ENCODE measurements at regions not wholly inside any gene's neighbourhood (a gene's known extent, or its start where the extent isn't known, plus 50 kb on each side); places are given as distances from the start of the nearest gene placed in this dataset.

DNA sequence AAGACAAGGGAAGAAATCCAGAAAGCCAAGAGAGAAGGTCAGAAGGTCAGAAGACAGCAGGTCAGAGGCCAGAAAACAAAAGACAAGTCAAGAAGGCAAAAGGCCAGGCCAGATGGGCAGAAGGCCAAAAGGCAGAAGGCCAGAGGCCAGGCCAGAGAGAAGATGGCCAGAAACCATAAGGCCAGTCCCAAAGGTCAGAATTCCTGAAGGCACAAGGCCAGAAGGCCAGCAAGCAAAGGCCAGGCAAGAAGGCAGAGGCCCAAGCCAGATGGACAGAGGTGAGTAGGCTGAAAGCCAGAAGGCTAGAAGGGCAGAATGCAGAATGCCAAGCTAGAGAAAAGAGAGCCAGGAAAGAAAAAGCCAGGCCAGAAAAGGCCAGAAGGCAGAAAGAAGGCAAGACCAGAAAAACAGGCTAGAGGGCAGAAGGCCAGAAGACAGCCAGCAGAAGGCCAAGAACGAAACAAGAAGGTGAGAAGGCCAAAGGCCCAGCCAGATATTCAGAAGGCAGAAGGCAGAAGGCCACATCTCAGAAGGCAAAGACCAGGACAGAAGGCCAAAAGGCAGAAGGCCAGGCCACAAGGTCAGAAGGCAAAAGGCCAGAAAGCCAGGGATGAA is 186.3 kb downstream of the TUBA3C start:
- Histone ChIP-seq H3K4me3 (ENCODE audit: insufficient read depth, low read depth, low read length) (no peak overlapping the region), H2AK9ac (replicated peaks; ENCODE audit: low read depth, low read length, poor library complexity) (no peak overlapping the region), H2BK5ac (ENCODE audit: low read depth, low read length, poor library complexity, severe bottlenecking) (no peak overlapping the region), H2AK5ac (ENCODE audit: low read depth, low read length) (no peak overlapping the region), H3K9ac (ENCODE audit: low read depth, low read length) (no peak overlapping the region), H3K4ac (ENCODE audit: low read depth, low read length) (no peak overlapping the region), H3K4me1 (ENCODE audit: control insufficient read depth, insufficient read depth, low read length) (no peaks in the 10 kb centered on the region), H3K14ac (replicated peaks; ENCODE audit: low read depth, low read length) (no peak overlapping the region), H3K27ac (ENCODE audit: insufficient read depth, low read length) (no peak overlapping the region), H2BK15ac (ENCODE audit: low read depth, low read length) (no peak overlapping the region), H3K23ac (ENCODE audit: low read depth, low read length) (no peak overlapping the region), H3K36me3 (ENCODE audit: control insufficient read depth, insufficient read depth, low read length) (no peaks in the 10 kb centered on the region), H3K9me3 (ENCODE audit: control insufficient read depth, insufficient read depth, low read length) (peaks cover 64% of the 10 kb centered on the region), H3K56ac (ENCODE audit: extremely low read depth, insufficient read depth, low read length) (no peak overlapping the region), H2BK120ac (ENCODE audit: low read depth, low read length) (no peak overlapping the region), H3K9me1 (ENCODE audit: insufficient read depth, low read length) (no peaks in the 10 kb centered on the region), H4K91ac (ENCODE audit: insufficient read depth, low read depth, low read length) (no peak overlapping the region), H4K20me1 (ENCODE audit: insufficient read depth, low read length) (no peaks in the 10 kb centered on the region), H2AFZ (replicated peaks; ENCODE audit: low read length, poor library complexity) (no peak overlapping the region), H3K4me2 (ENCODE audit: low read depth, low read length) (no peak overlapping the region), H4K8ac (ENCODE audit: low read depth in 2 of 2, low read length in 2 of 2) (no peak overlapping the region), H3K27me3 (ENCODE audit: control insufficient read depth, insufficient read depth, low read length) (no peaks in the 10 kb centered on the region), H3K18ac (ENCODE audit: low read depth, low read length) (no peak overlapping the region), H3K79me1 (ENCODE audit: low read depth in 1 of 2, low read length in 2 of 2) (no peaks in the 10 kb centered on the region), H4K5ac (ENCODE audit: low read depth, low read length) (no peak overlapping the region), H2BK20ac (ENCODE audit: low read depth, low read length) (no peak overlapping the region)
- in situ Hi-C loops (cut with MboI; ENCODE audit: low sequenced_read_pairs) (no loop called here), dilution Hi-C loops (cut with HindIII; ENCODE audit: low sequenced_read_pairs, unreplicated experiment) (no loop called here), intact Hi-C loops (cut with micrococcal nuclease) (no loop called here)
- ChIA-PET CTCF (no interaction called here), POLR2A (ENCODE audit: unreplicated experiment) (no interaction called here)
- TF ChIP-seq CHD1 (IDR thresholded peaks at IDR 0.05; ENCODE audit: low read depth, low read length), result no peak
- TF ChIP-seq, protein P1, sequence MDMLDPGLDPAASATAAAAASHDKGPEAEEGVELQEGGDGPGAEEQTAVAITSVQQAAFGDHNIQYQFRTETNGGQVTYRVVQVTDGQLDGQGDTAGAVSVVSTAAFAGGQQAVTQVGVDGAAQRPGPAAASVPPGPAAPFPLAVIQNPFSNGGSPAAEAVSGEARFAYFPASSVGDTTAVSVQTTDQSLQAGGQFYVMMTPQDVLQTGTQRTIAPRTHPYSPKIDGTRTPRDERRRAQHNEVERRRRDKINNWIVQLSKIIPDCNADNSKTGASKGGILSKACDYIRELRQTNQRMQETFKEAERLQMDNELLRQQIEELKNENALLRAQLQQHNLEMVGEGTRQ (IDR thresholded peaks at IDR 0.05; ENCODE audit: low read depth, low read length), result no peak
- TF ChIP-seq MAZ (IDR thresholded peaks at IDR 0.05; ENCODE audit: borderline replicate concordance, low read depth, low read length), result no peak
- no peak for TF ChIP-seq MXI1 (IDR thresholded peaks at IDR 0.05; ENCODE audit: borderline replicate concordance, low read depth, low read length)
- no peak for TF ChIP-seq RCOR1 (IDR thresholded peaks at IDR 0.05; ENCODE audit: insufficient replicate concordance, low read length)
- TF ChIP-seq, protein P2, sequence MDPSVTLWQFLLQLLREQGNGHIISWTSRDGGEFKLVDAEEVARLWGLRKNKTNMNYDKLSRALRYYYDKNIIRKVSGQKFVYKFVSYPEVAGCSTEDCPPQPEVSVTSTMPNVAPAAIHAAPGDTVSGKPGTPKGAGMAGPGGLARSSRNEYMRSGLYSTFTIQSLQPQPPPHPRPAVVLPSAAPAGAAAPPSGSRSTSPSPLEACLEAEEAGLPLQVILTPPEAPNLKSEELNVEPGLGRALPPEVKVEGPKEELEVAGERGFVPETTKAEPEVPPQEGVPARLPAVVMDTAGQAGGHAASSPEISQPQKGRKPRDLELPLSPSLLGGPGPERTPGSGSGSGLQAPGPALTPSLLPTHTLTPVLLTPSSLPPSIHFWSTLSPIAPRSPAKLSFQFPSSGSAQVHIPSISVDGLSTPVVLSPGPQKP (IDR thresholded peaks at IDR 0.05; ENCODE audit: borderline replicate concordance, low read depth, low read length), result no peak
- no peak for TF ChIP-seq RAD21 (IDR thresholded peaks at IDR 0.05; ENCODE audit: low read length)
- no peak for TF ChIP-seq CEBPB (IDR thresholded peaks at IDR 0.05; ENCODE audit: low read depth, low read length)
- TF ChIP-seq BHLHE40 (IDR thresholded peaks at IDR 0.05; ENCODE audit: low read depth, low read length), result no peak
- TF ChIP-seq POLR2A (IDR thresholded peaks at IDR 0.05; ENCODE audit: low read depth, low read length), result no peak
- TF ChIP-seq NFE2L2 (IDR thresholded peaks at IDR 0.05; ENCODE audit: low read depth, low read length), result no peak
- no peak for TF ChIP-seq MAFK (IDR thresholded peaks at IDR 0.05; ENCODE audit: low read depth, low read length)
- no peak for TF ChIP-seq SMC3 (IDR thresholded peaks at IDR 0.05; ENCODE audit: low read depth, low read length)
- TF ChIP-seq, protein P3, sequence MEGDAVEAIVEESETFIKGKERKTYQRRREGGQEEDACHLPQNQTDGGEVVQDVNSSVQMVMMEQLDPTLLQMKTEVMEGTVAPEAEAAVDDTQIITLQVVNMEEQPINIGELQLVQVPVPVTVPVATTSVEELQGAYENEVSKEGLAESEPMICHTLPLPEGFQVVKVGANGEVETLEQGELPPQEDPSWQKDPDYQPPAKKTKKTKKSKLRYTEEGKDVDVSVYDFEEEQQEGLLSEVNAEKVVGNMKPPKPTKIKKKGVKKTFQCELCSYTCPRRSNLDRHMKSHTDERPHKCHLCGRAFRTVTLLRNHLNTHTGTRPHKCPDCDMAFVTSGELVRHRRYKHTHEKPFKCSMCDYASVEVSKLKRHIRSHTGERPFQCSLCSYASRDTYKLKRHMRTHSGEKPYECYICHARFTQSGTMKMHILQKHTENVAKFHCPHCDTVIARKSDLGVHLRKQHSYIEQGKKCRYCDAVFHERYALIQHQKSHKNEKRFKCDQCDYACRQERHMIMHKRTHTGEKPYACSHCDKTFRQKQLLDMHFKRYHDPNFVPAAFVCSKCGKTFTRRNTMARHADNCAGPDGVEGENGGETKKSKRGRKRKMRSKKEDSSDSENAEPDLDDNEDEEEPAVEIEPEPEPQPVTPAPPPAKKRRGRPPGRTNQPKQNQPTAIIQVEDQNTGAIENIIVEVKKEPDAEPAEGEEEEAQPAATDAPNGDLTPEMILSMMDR (conservative IDR thresholded peaks at IDR 0.05; ENCODE audit: low read depth, low read length), result no peak
- ATAC-seq (ENCODE audit: low read depth) (no peak), DNase-seq (no peak)
- WGBS, 2 experiments (ENCODE audit: extremely low coverage in 2 of 2, insufficient read length in 1 of 2), result no CpG with 5 or more reads among the region's 1 CpG
- no TSS peak for BruUV-seq (replicated peaks)
